Neural progenitor cell (in vitro differentiated cells): ENCODE measurements at regions not wholly inside any gene's neighbourhood (a gene's known extent, or its start where the extent isn't known, plus 50 kb on each side); places are given as distances from the start of the nearest gene placed in this dataset.

Experiments
- EZH2 ChIP-seq: fragments of 200-600 bp; sonication (generic); IDR thresholded peaks from 2 replicates; pipeline ENCODE4 v1.6.1; 2017; ENCODE audit warnings: antibody characterized with exemption, mild to moderate bottlenecking, moderate library complexity
- EZH2phosphoT487 ChIP-seq: fragments of 200-600 bp; sonication (generic); IDR thresholded peaks from 2 replicates; pipeline ENCODE4 v1.6.1; 2017; ENCODE audit warnings: antibody characterized with exemption
- TF ChIP-seq, protein P1 (sequence below): fragments of 200-600 bp; sonication (generic); IDR thresholded peaks from 2 replicates; pipeline ENCODE4 v1.5.1; 2017; ENCODE audit warnings: antibody characterized with exemption, mild to moderate bottlenecking

DNA sequence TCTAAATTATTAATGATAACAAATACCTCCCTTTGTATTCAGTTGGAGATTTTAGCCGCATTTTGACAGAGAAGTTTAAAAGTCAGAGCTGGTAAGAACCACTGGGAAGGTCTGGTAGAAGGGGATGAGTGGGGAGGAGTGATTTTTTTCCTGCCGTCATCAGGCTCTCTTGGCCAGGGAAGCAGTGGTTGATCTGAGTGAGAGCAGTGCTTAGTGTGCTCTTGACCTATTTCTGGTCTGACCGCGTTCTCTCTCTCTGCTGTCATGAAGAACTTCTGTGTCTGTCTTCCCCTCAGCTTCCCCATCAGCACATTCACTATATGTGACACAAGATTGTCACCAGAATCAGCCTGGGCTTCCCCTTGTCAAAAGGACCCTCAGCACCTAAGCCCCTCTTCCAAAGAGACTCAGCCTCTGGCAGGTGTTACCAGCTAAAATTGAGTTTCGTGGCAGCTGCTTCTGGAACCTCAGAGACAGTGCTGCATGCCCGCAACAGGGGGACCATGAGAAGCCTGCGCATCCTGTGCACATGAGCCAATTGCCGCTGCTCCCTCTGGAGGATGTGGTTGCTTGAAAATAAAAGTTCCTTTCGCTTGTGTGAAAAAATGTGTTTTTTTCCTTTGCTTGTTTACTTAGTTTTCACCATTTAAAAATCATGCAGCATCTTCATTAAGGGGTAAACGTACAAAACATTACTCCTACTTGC lies 268.9 kb downstream of the C4orf33 start:
- TF ChIP-seq, protein P1, sequence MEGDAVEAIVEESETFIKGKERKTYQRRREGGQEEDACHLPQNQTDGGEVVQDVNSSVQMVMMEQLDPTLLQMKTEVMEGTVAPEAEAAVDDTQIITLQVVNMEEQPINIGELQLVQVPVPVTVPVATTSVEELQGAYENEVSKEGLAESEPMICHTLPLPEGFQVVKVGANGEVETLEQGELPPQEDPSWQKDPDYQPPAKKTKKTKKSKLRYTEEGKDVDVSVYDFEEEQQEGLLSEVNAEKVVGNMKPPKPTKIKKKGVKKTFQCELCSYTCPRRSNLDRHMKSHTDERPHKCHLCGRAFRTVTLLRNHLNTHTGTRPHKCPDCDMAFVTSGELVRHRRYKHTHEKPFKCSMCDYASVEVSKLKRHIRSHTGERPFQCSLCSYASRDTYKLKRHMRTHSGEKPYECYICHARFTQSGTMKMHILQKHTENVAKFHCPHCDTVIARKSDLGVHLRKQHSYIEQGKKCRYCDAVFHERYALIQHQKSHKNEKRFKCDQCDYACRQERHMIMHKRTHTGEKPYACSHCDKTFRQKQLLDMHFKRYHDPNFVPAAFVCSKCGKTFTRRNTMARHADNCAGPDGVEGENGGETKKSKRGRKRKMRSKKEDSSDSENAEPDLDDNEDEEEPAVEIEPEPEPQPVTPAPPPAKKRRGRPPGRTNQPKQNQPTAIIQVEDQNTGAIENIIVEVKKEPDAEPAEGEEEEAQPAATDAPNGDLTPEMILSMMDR: no peak
- TF ChIP-seq EZH2 (no peak), EZH2phosphoT487 (no peak)
